ENCODE measurements at regions not wholly inside any gene's neighbourhood (a gene's known extent, or its start where the extent isn't known, plus 50 kb on each side); places are given as distances from the start of the nearest gene placed in this dataset.

DNA sequence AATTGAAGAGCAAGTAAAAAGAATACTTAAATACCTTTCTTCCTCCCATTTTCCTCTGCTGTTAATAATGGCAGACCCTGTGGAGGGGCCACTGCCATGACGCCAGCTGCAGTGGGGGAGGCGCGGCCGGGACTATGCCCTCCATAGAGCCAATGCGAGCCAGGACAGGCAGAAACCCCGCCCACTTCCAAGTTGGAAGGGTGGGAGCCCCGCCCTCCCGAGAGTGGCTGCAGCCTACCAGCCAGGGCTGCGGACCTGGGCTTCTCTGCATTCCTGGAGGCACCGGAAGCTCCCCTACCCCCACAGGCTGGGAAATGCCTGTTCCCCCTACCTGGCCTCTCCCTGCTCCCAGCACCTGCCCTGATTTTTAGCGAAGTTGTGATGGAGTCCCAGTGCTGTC is 439.4 kb upstream of the CDH19 start:
- DNase-seq (ENCODE audit: low spot score): no peak
- in situ Hi-C loops (cut with MboI; ENCODE audit: low pct_unique_long_range_greater_than_20kb, low sequenced_read_pairs, unreplicated experiment): no loop called here
- no peak for TF ChIP-seq CTCF (IDR thresholded peaks at IDR 0.05; ENCODE audit: extremely low read depth, insufficient read depth, missing control alignments)

DNA sequence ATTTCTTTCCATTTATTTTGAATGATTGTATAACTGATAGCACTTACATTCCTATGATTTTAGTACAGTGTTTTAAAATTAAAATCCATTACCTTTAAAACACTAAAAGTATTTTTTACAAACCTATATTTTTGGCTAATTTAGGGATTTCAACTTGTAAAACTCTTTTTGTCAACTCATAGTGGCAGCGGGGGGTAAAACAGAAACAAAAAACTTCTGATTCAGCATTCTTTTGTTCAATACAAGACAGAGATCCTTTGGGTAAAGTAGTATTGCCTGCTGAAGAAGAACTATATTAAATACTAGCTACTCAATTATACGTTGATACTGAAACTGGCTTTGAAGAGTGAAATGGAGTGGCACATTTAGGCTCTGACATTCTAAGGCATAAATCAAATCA is 437.4 kb upstream of the CDH19 start:
- no peak for TF ChIP-seq CTCF (IDR thresholded peaks at IDR 0.05; ENCODE audit: extremely low read depth, insufficient read depth, missing control alignments)
- no peak for DNase-seq (ENCODE audit: low spot score)
- in situ Hi-C loops (cut with MboI; ENCODE audit: low pct_unique_long_range_greater_than_20kb, low sequenced_read_pairs, unreplicated experiment): no loop called here

GRCh38 chr18:67035026-67035425 is 431.1 kb upstream of the CDH19 start:
- in situ Hi-C loops (cut with MboI; ENCODE audit: low pct_unique_long_range_greater_than_20kb, low sequenced_read_pairs, unreplicated experiment): no loop called here
- no peak for DNase-seq (ENCODE audit: low spot score)
- TF ChIP-seq CTCF (IDR thresholded peaks at IDR 0.05; ENCODE audit: extremely low read depth, insufficient read depth, missing control alignments): no peak

DNA sequence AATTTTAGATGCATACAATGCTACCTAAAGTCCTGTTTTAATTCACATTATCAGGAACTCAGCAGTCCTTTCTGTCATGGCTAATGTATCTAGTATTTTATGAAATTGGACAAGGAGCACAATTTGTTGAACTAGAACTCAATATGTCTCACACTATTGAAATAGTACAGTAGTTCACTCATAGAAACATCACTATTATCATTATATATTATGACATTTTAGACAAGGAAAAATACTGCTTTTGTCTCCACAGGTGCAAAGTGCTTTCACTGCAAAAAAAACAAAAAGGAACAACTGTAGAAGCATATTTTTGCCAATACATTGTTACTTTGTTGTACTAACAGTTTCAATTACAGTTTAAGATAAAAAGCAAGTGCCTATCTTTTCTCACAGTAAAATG is 419.2 kb upstream of the CDH19 start:
- in situ Hi-C loops (cut with MboI; ENCODE audit: low pct_unique_long_range_greater_than_20kb, low sequenced_read_pairs, unreplicated experiment): no loop called here

DNA sequence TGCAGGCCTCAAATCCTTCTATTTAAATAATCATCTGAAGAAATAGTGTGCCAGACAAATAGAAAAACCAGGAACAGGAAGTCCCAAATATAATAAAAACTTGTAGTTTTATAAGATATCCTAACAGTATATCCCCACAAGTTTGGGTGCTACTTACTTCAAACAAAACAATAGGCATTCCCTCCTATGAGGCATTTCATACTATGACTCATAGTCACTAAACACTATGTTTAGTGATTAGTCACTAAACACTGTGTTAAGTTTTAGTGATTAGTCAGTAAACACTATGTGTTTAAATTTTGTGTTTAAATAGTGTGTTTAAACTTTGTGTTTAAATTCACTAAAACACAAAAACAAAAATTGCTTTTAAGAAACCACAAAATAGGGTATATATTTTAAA is 407.0 kb upstream of the CDH19 start:
- no peak for DNase-seq (ENCODE audit: low spot score)
- TF ChIP-seq CTCF (IDR thresholded peaks at IDR 0.05; ENCODE audit: extremely low read depth, insufficient read depth, missing control alignments): no peak
- in situ Hi-C loops (cut with MboI; ENCODE audit: low pct_unique_long_range_greater_than_20kb, low sequenced_read_pairs, unreplicated experiment): no loop called here

More for the DNA sequence above, 419.2 kb upstream of the CDH19 start:
- no peak for DNase-seq (ENCODE audit: low spot score)
- TF ChIP-seq CTCF (IDR thresholded peaks at IDR 0.05; ENCODE audit: extremely low read depth, insufficient read depth, missing control alignments): no peak

DNA sequence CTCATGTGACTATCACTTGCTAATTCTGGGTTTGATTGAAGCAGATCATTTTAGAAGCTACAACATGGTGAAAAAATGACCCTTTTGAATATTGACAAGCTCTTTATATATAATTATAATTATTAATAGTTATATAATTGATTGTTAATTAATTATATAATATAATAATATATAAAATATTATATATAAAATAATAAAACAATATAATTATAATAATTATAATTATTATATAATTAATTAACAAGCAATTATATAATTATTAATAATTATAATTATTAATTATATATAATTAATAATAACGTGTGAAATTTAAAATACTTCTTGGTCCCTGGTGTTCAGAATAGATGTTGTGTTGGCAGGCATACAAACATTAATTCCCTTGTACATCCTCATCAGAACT is 404.1 kb upstream of the CDH19 start:
- TF ChIP-seq CTCF (IDR thresholded peaks at IDR 0.05; ENCODE audit: extremely low read depth, insufficient read depth, missing control alignments): no peak
- in situ Hi-C loops (cut with MboI; ENCODE audit: low pct_unique_long_range_greater_than_20kb, low sequenced_read_pairs, unreplicated experiment): no loop called here

GRCh38 chr18:67007085-67007484 is 403.2 kb upstream of the CDH19 start:
- no peak for TF ChIP-seq CTCF (IDR thresholded peaks at IDR 0.05; ENCODE audit: extremely low read depth, insufficient read depth, missing control alignments)
- no peak for DNase-seq (ENCODE audit: low spot score)
- in situ Hi-C loops (cut with MboI; ENCODE audit: low pct_unique_long_range_greater_than_20kb, low sequenced_read_pairs, unreplicated experiment): no loop called here

More for the DNA sequence above, 404.1 kb upstream of the CDH19 start:
- no peak for DNase-seq (ENCODE audit: low spot score)

Data from GM13977 (cell line).